H1 (cell line): ENCODE measurements at regions not wholly inside any gene's neighbourhood (a gene's known extent, or its start where the extent isn't known, plus 50 kb on each side); places are given as distances from the start of the nearest gene placed in this dataset.

Experiments used
- CTCF ChIA-PET: fragments of 300-600 bp; sonication (Branson Sonifier 250); formaldehyde crosslinking; loops from one replicate; lab custom pipeline; 2021; ENCODE audit not compliant: partially characterized antibody; lab: Charles Lee
- POLR2A ChIA-PET: fragments of 300-600 bp; sonication (Branson Sonifier 250); formaldehyde crosslinking; loops from one replicate; lab custom pipeline; 2021; ENCODE audit warnings: inconsistent platforms; ENCODE audit not compliant: partially characterized antibody; lab: Charles Lee
- DNase-seq, 2 experiments: peaks; one replicate each; pipeline versions ENCODE4 v3.0.0 to v3.0.0-alpha.2; 2010 to 2022; ENCODE audit warnings: low spot score in 2 of 2, low read depth in 1 of 2, mixed read lengths in 1 of 2
- FAIRE-seq: peaks from 2 replicates; lab custom pipeline; 2011; peaks lifted over from hg19 to GRCh38; lab: Jason Lieb, UNC
- H2AFZ ChIP-seq: 2 replicates; pipeline ENCODE4 v1.8.1; 2012; ENCODE audit warnings: low read length, inconsistent platforms
- H2AK5ac ChIP-seq: 2 replicates; pipeline ENCODE4 v1.6.1; 2013; ENCODE audit warnings: low read depth, low read length
- H2BK120ac ChIP-seq: replicated peaks from 2 replicates; pipeline ENCODE3; 2013; ENCODE audit warnings: low read depth, low read length, inconsistent platforms
- H2BK12ac ChIP-seq: 2 replicates; pipeline ENCODE4 v1.6.1; 2013; ENCODE audit warnings: low read depth, low read length
- H2BK15ac ChIP-seq: 2 replicates; pipeline ENCODE4 v1.6.1; 2013; ENCODE audit warnings: low read length
- H2BK20ac ChIP-seq: 2 replicates; pipeline ENCODE4 v1.6.1; 2013; ENCODE audit warnings: low read length
- H2BK5ac ChIP-seq: 2 replicates; pipeline ENCODE4 v1.6.1; 2013; ENCODE audit warnings: low read depth, low read length
- H3K14ac ChIP-seq: 2 replicates; pipeline ENCODE4 v1.6.1; 2013; ENCODE audit warnings: inconsistent platforms; ENCODE audit not compliant: insufficient read length
- H3K18ac ChIP-seq: 2 replicates; pipeline ENCODE4 v1.6.1; 2013; ENCODE audit warnings: low read length; ENCODE audit errors: extremely low read depth
- H3K23ac ChIP-seq: 2 replicates; pipeline ENCODE4 v1.6.1; 2013; ENCODE audit warnings: inconsistent platforms; ENCODE audit not compliant: insufficient read length
- H3K23me2 ChIP-seq: 2 replicates; pipeline ENCODE4 v1.6.1; 2013; ENCODE audit warnings: low read depth, low read length
- H3K27ac ChIP-seq: 2 replicates; pipeline ENCODE4 v1.6.1; 2011; ENCODE audit warnings: low read depth, low read length, inconsistent platforms
- H3K27me3 ChIP-seq, 4 experiments: replicated peaks in 1 of 4; 1 replicate in 1 of 4; 2 replicates in 3 of 4; pipeline versions ENCODE4 v1.6.1 to v1.8.1; 2011 to 2013; ENCODE audit warnings: low read length in 3 of 4, mild to moderate bottlenecking in 3 of 4, inconsistent platforms in 2 of 4, mixed read lengths in 2 of 4, moderate library complexity in 1 of 4; ENCODE audit not compliant: control insufficient read depth in 3 of 4, insufficient read depth in 3 of 4; ENCODE audit errors: extremely low read depth in 1 of 4
- H3K36me3 ChIP-seq, 4 experiments: 2 replicates each; pipeline versions ENCODE4 v1.6.1 to v1.8.1; 2011 to 2013; ENCODE audit warnings: mild to moderate bottlenecking in 4 of 4, low read length in 3 of 4, moderate library complexity in 2 of 4, control low read depth in 1 of 4, inconsistent platforms in 1 of 4; ENCODE audit not compliant: insufficient read depth in 4 of 4, control insufficient read depth in 2 of 4
- H3K4ac ChIP-seq: replicated peaks from 2 replicates; pipeline ENCODE3; 2013; ENCODE audit warnings: low read length, low read depth, mixed read lengths, inconsistent platforms; ENCODE audit not compliant: insufficient read length
- H3K4me1 ChIP-seq, 4 experiments: replicated peaks in 1 of 4; 1 replicate in 1 of 4; 2 replicates in 3 of 4; pipeline versions ENCODE4 v1.6.1 to v1.8.1; 2011 to 2013; ENCODE audit warnings: low read length in 3 of 4, inconsistent platforms in 2 of 4, mixed read lengths in 1 of 4; ENCODE audit not compliant: insufficient read depth in 4 of 4, control insufficient read depth in 3 of 4
- H3K4me2 ChIP-seq, 2 experiments: 2 replicates each; pipeline versions ENCODE4 v1.6.1 to v1.8.1; 2011 to 2013; ENCODE audit warnings: low read depth in 2 of 2, low read length in 2 of 2, control low read depth in 1 of 2, inconsistent platforms in 1 of 2, mild to moderate bottlenecking in 1 of 2; ENCODE audit not compliant: insufficient read depth in 1 of 2
- H3K4me3 ChIP-seq, 4 experiments: fragments of 200-600, 300-600 bp in 1 of 4; sonication (generic), shearing (Covaris generic), sonication (Bioruptor Twin) in 1 of 4; 2 replicates each; pipeline versions ENCODE4 v1.5.1 to v1.8.1; 2011 to 2016; ENCODE audit warnings: low read length in 4 of 4, low read depth in 3 of 4, control low read depth in 2 of 4, inconsistent platforms in 2 of 4, mild to moderate bottlenecking in 2 of 4, mixed read lengths in 1 of 4, moderate library complexity in 1 of 4; ENCODE audit not compliant: insufficient read depth in 2 of 4; ENCODE audit errors: extremely low read depth in 1 of 4
- H3K56ac ChIP-seq: replicated peaks from 2 replicates; pipeline ENCODE3; 2013; ENCODE audit warnings: low read depth, mild to moderate bottlenecking, mixed read lengths, low read length, inconsistent platforms; ENCODE audit not compliant: insufficient read length
- H3K79me1 ChIP-seq: 2 replicates; pipeline ENCODE4 v1.6.1; 2013; ENCODE audit warnings: low read depth, low read length, control low read depth
- H3K79me2 ChIP-seq, 2 experiments: 2 replicates each; pipeline versions ENCODE4 v1.6.1 to v1.8.1; 2012 to 2013; ENCODE audit warnings: low read length in 2 of 2, mild to moderate bottlenecking in 2 of 2, inconsistent platforms in 1 of 2; ENCODE audit not compliant: insufficient read depth in 2 of 2, control insufficient read depth in 1 of 2
- H3K9ac ChIP-seq, 4 experiments: replicated peaks in 1 of 4; 1 replicate in 1 of 4; 2 replicates in 3 of 4; pipeline versions ENCODE4 v1.6.1 to v1.8.1; 2011 to 2013; ENCODE audit warnings: low read depth in 3 of 4, low read length in 3 of 4, control low read depth in 2 of 4, mild to moderate bottlenecking in 2 of 4, moderate library complexity in 2 of 4, inconsistent platforms in 1 of 4; ENCODE audit errors: extremely low read depth in 1 of 4
- H3K9me3 ChIP-seq, 2 experiments: 2 replicates each; pipeline versions ENCODE4 v1.6.1 to v1.8.1; 2012 to 2013; ENCODE audit warnings: mild to moderate bottlenecking in 2 of 2, moderate library complexity in 2 of 2, control low read depth in 1 of 2, inconsistent platforms in 1 of 2, low read depth in 1 of 2, low read length in 1 of 2, mixed read lengths in 1 of 2; ENCODE audit not compliant: insufficient read depth in 2 of 2
- H4K20me1 ChIP-seq, 2 experiments: replicated peaks in 1 of 2; 2 replicates each; pipeline versions ENCODE3 to v1.8.1; 2011 to 2013; ENCODE audit warnings: inconsistent platforms in 2 of 2, low read length in 2 of 2, mild to moderate bottlenecking in 1 of 2; ENCODE audit not compliant: insufficient read depth in 2 of 2, control insufficient read depth in 1 of 2
- H4K5ac ChIP-seq: 2 replicates; pipeline ENCODE4 v1.6.1; 2013; ENCODE audit warnings: low read length, low read depth, mixed read lengths, inconsistent platforms; ENCODE audit not compliant: insufficient read length
- H4K8ac ChIP-seq: 2 replicates; pipeline ENCODE4 v1.8.0; 2013; ENCODE audit warnings: mild to moderate bottlenecking, moderate library complexity, low read length, inconsistent platforms; ENCODE audit not compliant: insufficient read depth; ENCODE audit errors: extremely low read depth
- H4K91ac ChIP-seq: replicated peaks from 2 replicates; pipeline ENCODE3; 2013; ENCODE audit warnings: low read length, mixed read lengths, inconsistent platforms; ENCODE audit not compliant: insufficient read length
- BRCA1 ChIP-seq: IDR thresholded peaks from 2 replicates; pipeline ENCODE4 v1.6.1; 2012; ENCODE audit warnings: low read depth, low read length, improper control_type of control experiment
- CEBPB ChIP-seq: IDR thresholded peaks from 2 replicates; pipeline ENCODE4 v1.6.1; 2012; ENCODE audit warnings: low read depth, low read length
- CHD2 ChIP-seq: IDR thresholded peaks from 2 replicates; pipeline ENCODE4 v1.6.1; 2012; ENCODE audit warnings: low read length, improper control_type of control experiment
- GABPA ChIP-seq: IDR thresholded peaks from 2 replicates; pipeline ENCODE4 v1.6.1; 2011; ENCODE audit warnings: mild to moderate bottlenecking, low read length, moderate library complexity, borderline replicate concordance; ENCODE audit not compliant: insufficient read depth
- GTF2F1 ChIP-seq: IDR thresholded peaks from 2 replicates; pipeline ENCODE4 v1.6.1; 2012; ENCODE audit warnings: low read depth, low read length, improper control_type of control experiment, borderline replicate concordance
- JUN ChIP-seq: IDR thresholded peaks from 2 replicates; pipeline ENCODE4 v1.6.1; 2011; ENCODE audit warnings: low read depth, mild to moderate bottlenecking, improper control_type of control experiment, low read length
- PHF8 ChIP-seq: fragments of 200-600 bp; sonication (generic); conservative IDR thresholded peaks from 2 replicates; pipeline ENCODE4 v1.7.1; 2012; ENCODE audit warnings: low read depth, mild to moderate bottlenecking, inconsistent platforms, low read length, moderate library complexity
- RFX5 ChIP-seq: IDR thresholded peaks from 2 replicates; pipeline ENCODE4 v1.6.1; 2011; ENCODE audit warnings: low read depth, low read length, improper control_type of control experiment, borderline replicate concordance
- SIX5 ChIP-seq: IDR thresholded peaks from 2 replicates; pipeline ENCODE4 v1.6.1; 2011; ENCODE audit warnings: mild to moderate bottlenecking, low read depth, low read length
- SP1 ChIP-seq: IDR thresholded peaks from 2 replicates; pipeline ENCODE4 v1.6.1; 2011; ENCODE audit warnings: low read depth, low read length
- SP4 ChIP-seq: IDR thresholded peaks from 2 replicates; pipeline ENCODE4 v1.6.1; 2012; ENCODE audit warnings: low read length, inconsistent platforms
- TEAD4 ChIP-seq: IDR thresholded peaks from 2 replicates; pipeline ENCODE4 v1.6.1; 2012; ENCODE audit warnings: low read depth, low read length, inconsistent platforms, mixed read lengths
- WGBS, 2 experiments: shearing (Covaris generic) in 1 of 2; methylation state at CpG; one replicate each; pipeline versions ENCODE4 v1.1.6 to v1.1.7; 2013 to 2015; ENCODE audit warnings: low lambda C conversion rate in 2 of 2, mixed read lengths in 2 of 2, inconsistent platforms in 1 of 2, low coverage in 1 of 2, missing lambda C conversion rate in 1 of 2; ENCODE audit not compliant: insufficient replicate concordance in 2 of 2, insufficient coverage in 1 of 2, insufficient read length in 1 of 2; ENCODE audit errors: extremely low coverage in 1 of 2, missing lambda C conversion rate in 1 of 2; 5-methylcytosine and 5-hydroxymethylcytosine counted together
- TF ChIP-seq, protein P1 (sequence below): IDR thresholded peaks from 2 replicates; pipeline ENCODE4 v1.6.1; 2012; ENCODE audit warnings: inconsistent platforms
- TF ChIP-seq, protein P2 (sequence below): IDR thresholded peaks from 2 replicates; pipeline ENCODE4 v1.6.1; 2011; ENCODE audit warnings: low read length, improper control_type of control experiment

DNA sequence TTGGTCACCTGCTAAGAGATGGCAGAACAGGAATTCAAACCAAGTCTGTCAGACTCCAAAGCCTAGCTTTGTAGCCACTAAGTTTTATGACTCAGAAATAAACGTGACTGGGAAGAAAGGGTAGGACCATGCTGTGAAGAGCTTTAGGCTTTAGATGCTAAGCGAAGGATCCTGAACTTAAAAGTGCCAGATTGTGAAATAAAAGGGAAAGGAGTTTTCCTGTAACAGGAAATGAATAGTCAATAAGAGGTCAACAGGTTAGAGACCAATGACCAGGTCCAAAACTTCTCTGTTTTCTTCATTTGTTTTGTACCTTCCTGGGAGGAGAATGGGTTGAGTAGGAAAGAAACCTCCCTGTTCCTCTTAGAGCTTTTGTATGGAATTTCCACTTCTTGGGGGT, 98.8 kb upstream of the EOLA2 start:
- no peak overlapping the region for H3K27ac ChIP-seq
- CTCF ChIA-PET: no interaction called here
- 69% methylated on average over 2 of the region's 2 CpGs; no CpG with 5 or more reads in 1 of the 2 experiments for WGBS, 2 experiments
- TF ChIP-seq PHF8 (no peak), SIX5 (no peak), SP1 (no peak), CEBPB (no peak), GABPA (no peak), RFX5 (no peak), JUN (no peak), GTF2F1 (no peak), CHD2 (no peak), SP4 (no peak), TEAD4 (no peak), BRCA1 (no peak)
- TF ChIP-seq, protein P1, sequence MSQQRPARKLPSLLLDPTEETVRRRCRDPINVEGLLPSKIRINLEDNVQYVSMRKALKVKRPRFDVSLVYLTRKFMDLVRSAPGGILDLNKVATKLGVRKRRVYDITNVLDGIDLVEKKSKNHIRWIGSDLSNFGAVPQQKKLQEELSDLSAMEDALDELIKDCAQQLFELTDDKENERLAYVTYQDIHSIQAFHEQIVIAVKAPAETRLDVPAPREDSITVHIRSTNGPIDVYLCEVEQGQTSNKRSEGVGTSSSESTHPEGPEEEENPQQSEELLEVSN: no peak
- TF ChIP-seq, protein P2, sequence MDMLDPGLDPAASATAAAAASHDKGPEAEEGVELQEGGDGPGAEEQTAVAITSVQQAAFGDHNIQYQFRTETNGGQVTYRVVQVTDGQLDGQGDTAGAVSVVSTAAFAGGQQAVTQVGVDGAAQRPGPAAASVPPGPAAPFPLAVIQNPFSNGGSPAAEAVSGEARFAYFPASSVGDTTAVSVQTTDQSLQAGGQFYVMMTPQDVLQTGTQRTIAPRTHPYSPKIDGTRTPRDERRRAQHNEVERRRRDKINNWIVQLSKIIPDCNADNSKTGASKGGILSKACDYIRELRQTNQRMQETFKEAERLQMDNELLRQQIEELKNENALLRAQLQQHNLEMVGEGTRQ: no peak

More for the DNA sequence above, 98.8 kb upstream of the EOLA2 start:
- Histone ChIP-seq H3K9me3 (no peaks in the 10 kb centered on the region), H3K4me1 (no peaks in the 10 kb centered on the region), H2BK5ac (no peak overlapping the region), H3K4me2 (no peak overlapping the region), H2BK120ac (no peak overlapping the region), H3K4ac (no peak overlapping the region), H3K14ac (no peak overlapping the region), H4K8ac (no peak overlapping the region), H2BK20ac (no peak overlapping the region), H4K5ac (no peak overlapping the region), H3K56ac (no peak overlapping the region), H2AK5ac (no peak overlapping the region), H3K23me2 (no peaks in the 10 kb centered on the region), H4K20me1 (no peaks in the 10 kb centered on the region), H3K27me3 (no peaks in the 10 kb centered on the region), H3K9ac (no peak overlapping the region), H3K36me3 (no peaks in the 10 kb centered on the region), H3K23ac (no peak overlapping the region), H3K4me3 (no peak overlapping the region), H3K79me2 (no peaks in the 10 kb centered on the region), H2AFZ (no peak overlapping the region), H3K79me1 (no peaks in the 10 kb centered on the region), H3K18ac (no peak overlapping the region), H2BK15ac (no peak overlapping the region), H2BK12ac (no peak overlapping the region), H4K91ac (no peak overlapping the region)
- FAIRE-seq: no peak
- POLR2A ChIA-PET: no interaction called here
- DNase-seq: no peak
